GM23338 (cell line): ENCODE measurements at regions not wholly inside any gene's neighbourhood (a gene's known extent, or its start where the extent isn't known, plus 50 kb on each side); places are given as distances from the start of the nearest gene placed in this dataset.

Source experiments
- ATAC-seq: fragments of 200-7000 bp; cut with Tn5 transposase; 3 replicates; pipeline ENCODE4 v1.9.1; 2020
- DNase-seq: peaks from one replicate; pipeline ENCODE4 v3.0.0-alpha.2; 2015; ENCODE audit warnings: low spot score
- H2AFZ ChIP-seq: fragments of 200-600 bp; sonication (generic); 2 replicates; pipeline ENCODE4 v1.8.0; 2016; ENCODE audit warnings: antibody characterized with exemption, mild to moderate bottlenecking, moderate library complexity
- H3F3A ChIP-seq: fragments of 200-600 bp; sonication (generic); replicated peaks from 2 replicates; pipeline ENCODE4 v1.8.0; 2017; ENCODE audit warnings: antibody characterized with exemption, mixed run types, low read depth
- H3K27ac ChIP-seq: fragments of 200-600 bp; sonication (generic); 2 replicates; pipeline ENCODE4 v1.6.1; 2016; ENCODE audit warnings: low read depth
- H3K27me3 ChIP-seq: fragments of 200-600 bp; sonication (generic); 2 replicates; pipeline ENCODE4 v1.8.0; 2016; ENCODE audit warnings: mild to moderate bottlenecking, mixed run types, moderate library complexity; ENCODE audit not compliant: insufficient read depth
- H3K36me3 ChIP-seq: fragments of 200-600 bp; sonication (generic); 2 replicates; pipeline ENCODE4 v1.8.0; 2016; ENCODE audit warnings: mild to moderate bottlenecking; ENCODE audit not compliant: insufficient read depth
- H3K4me1 ChIP-seq: fragments of 200-600 bp; sonication (generic); 2 replicates; pipeline ENCODE4 v1.8.0; 2016; ENCODE audit warnings: mild to moderate bottlenecking, moderate library complexity; ENCODE audit not compliant: insufficient read depth
- H3K4me2 ChIP-seq: fragments of 200-600 bp; sonication (generic); 2 replicates; pipeline ENCODE4 v1.7.1; 2017; ENCODE audit warnings: mixed run types
- H3K4me3 ChIP-seq: fragments of 200-600 bp; sonication (generic); 2 replicates; pipeline ENCODE4 v1.6.1; 2016; ENCODE audit warnings: mixed run types
- H3K79me2 ChIP-seq: fragments of 200-600 bp; sonication (generic); replicated peaks from 2 replicates; pipeline ENCODE4 v1.8.0; 2017; ENCODE audit warnings: mild to moderate bottlenecking; ENCODE audit not compliant: insufficient read depth
- H3K9me2 ChIP-seq: fragments of 200-600 bp; sonication (generic); 2 replicates; pipeline ENCODE4 v1.8.0; 2017; ENCODE audit not compliant: insufficient read depth
- H4K20me1 ChIP-seq: fragments of 200-600 bp; sonication (generic); replicated peaks from 2 replicates; pipeline ENCODE4 v1.8.0; 2017; ENCODE audit warnings: mild to moderate bottlenecking; ENCODE audit not compliant: insufficient read depth
- H3K27ac Mint-ChIP-seq: 2 replicates; pipeline ENCODE4 v1.8.0; 2020; ENCODE audit warnings: inconsistent platforms, mild to moderate bottlenecking, moderate library complexity, mixed read lengths
- H3K27me3 Mint-ChIP-seq: 3 replicates; pipeline ENCODE4 v1.8.0; 2022; ENCODE audit warnings: low read depth, mild to moderate bottlenecking, moderate library complexity, mixed read lengths, inconsistent platforms; ENCODE audit not compliant: insufficient read depth, poor library complexity
- H3K36me3 Mint-ChIP-seq: 3 replicates; pipeline ENCODE4 v1.8.0; 2021; ENCODE audit warnings: low read depth, mild to moderate bottlenecking, inconsistent platforms, moderate library complexity, mixed read lengths
- H3K4me1 Mint-ChIP-seq: 3 replicates; pipeline ENCODE4 v1.8.0; 2020; ENCODE audit warnings: mild to moderate bottlenecking, inconsistent platforms, mixed read lengths
- H3K4me3 Mint-ChIP-seq: 3 replicates; pipeline ENCODE4 v1.8.0; 2021; ENCODE audit warnings: moderate library complexity, mild to moderate bottlenecking, inconsistent platforms, mixed read lengths
- H3K9me3 Mint-ChIP-seq: 3 replicates; pipeline ENCODE4 v1.8.0; 2020; ENCODE audit warnings: moderate library complexity, mild to moderate bottlenecking, inconsistent platforms, mixed read lengths
- CREB1 ChIP-seq: fragments of 250-450 bp; sonication (Bioruptor Pico); IDR thresholded peaks from 2 replicates; pipeline ENCODE4 v1.5.0; 2020; ENCODE audit warnings: low read depth, mild to moderate bottlenecking, moderate library complexity
- ETS1 ChIP-seq: IDR thresholded peaks from 2 replicates; pipeline ENCODE4 v1.6.1; 2016; ENCODE audit warnings: antibody characterized with exemption
- EZH2phosphoT487 ChIP-seq: fragments of 200-600 bp; sonication (generic); IDR thresholded peaks from one replicate; pipeline ENCODE4 v1.8.1; 2018; ENCODE audit warnings: antibody characterized with exemption; ENCODE audit not compliant: unreplicated experiment
- JUNB ChIP-seq: IDR thresholded peaks from one replicate; pipeline ENCODE4 v1.6.1; 2016; ENCODE audit warnings: antibody characterized with exemption; ENCODE audit not compliant: unreplicated experiment
- NANOG ChIP-seq: IDR thresholded peaks from 2 replicates; pipeline ENCODE4 v1.6.1; 2016; ENCODE audit warnings: antibody characterized with exemption, borderline replicate concordance
- POLR2AphosphoS5 ChIP-seq: IDR thresholded peaks from 2 replicates; pipeline ENCODE4 v1.6.1; 2016; ENCODE audit warnings: antibody characterized with exemption, low read depth
- REST ChIP-seq: IDR thresholded peaks from one replicate; pipeline ENCODE4 v1.6.1; 2018; ENCODE audit warnings: antibody characterized with exemption; ENCODE audit not compliant: unreplicated experiment
- STAT1 ChIP-seq: IDR thresholded peaks from one replicate; pipeline ENCODE4 v1.6.1; 2016; ENCODE audit warnings: antibody characterized with exemption; ENCODE audit not compliant: unreplicated experiment
- ZNF114 ChIP-seq: fragments of 250-450 bp; sonication (Bioruptor Pico); IDR thresholded peaks from 2 replicates; pipeline ENCODE4 v1.5.0; 2020; ENCODE audit warnings: mild to moderate bottlenecking, moderate library complexity
- TF ChIP-seq, protein P1 (sequence below), 2 experiments: fragments of 200-600 bp in 1 of 2; sonication (generic) in 1 of 2; conservative IDR thresholded peaks; 2 replicates each; pipeline versions ENCODE4 v1.5.1 to v1.6.1; 2016 to 2017; ENCODE audit warnings: antibody characterized with exemption in 2 of 2, low read depth in 2 of 2, mild to moderate bottlenecking in 2 of 2, moderate library complexity in 1 of 2

- TF ChIP-seq ETS1 (no peak), JUNB (no peak), REST (no peak), CREB1 (CRISPR knock-in tag) (no peak)
- TF ChIP-seq, protein P1, sequence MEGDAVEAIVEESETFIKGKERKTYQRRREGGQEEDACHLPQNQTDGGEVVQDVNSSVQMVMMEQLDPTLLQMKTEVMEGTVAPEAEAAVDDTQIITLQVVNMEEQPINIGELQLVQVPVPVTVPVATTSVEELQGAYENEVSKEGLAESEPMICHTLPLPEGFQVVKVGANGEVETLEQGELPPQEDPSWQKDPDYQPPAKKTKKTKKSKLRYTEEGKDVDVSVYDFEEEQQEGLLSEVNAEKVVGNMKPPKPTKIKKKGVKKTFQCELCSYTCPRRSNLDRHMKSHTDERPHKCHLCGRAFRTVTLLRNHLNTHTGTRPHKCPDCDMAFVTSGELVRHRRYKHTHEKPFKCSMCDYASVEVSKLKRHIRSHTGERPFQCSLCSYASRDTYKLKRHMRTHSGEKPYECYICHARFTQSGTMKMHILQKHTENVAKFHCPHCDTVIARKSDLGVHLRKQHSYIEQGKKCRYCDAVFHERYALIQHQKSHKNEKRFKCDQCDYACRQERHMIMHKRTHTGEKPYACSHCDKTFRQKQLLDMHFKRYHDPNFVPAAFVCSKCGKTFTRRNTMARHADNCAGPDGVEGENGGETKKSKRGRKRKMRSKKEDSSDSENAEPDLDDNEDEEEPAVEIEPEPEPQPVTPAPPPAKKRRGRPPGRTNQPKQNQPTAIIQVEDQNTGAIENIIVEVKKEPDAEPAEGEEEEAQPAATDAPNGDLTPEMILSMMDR (conservative IDR thresholded peaks at IDR 0.05; ENCODE audit: low read depth in 2 of 2) = no peak
- Histone ChIP-seq H3K79me2 (no peaks in the 10 kb centered on the region), H3K4me3 (no peak overlapping the region), H3K4me2 (no peak overlapping the region), H3K9me2 (peaks cover 9% of the 10 kb centered on the region; the same call in 1 of the 2 replicates), H3K4me1 (no peaks in the 10 kb centered on the region), H3F3A (no peaks in the 10 kb centered on the region), H3K36me3 (no peaks in the 10 kb centered on the region), H4K20me1 (no peaks in the 10 kb centered on the region), H3K27ac (no peak overlapping the region), H3K27me3 (no peaks in the 10 kb centered on the region), H2AFZ (no peak overlapping the region)
- no peak for DNase-seq
- Mint-ChIP-seq H3K27me3 (no peaks in the 10 kb centered on the region), H3K4me1 (peaks cover 3% of the 10 kb centered on the region; the same call in 1 of the 3 replicates), H3K4me3 (no peak overlapping the region), H3K36me3 (no peaks in the 10 kb centered on the region; the same call in 1 of the 3 replicates), H3K9me3 (peaks cover 3% of the 10 kb centered on the region; the same call in 1 of the 3 replicates), H3K27ac (no peak overlapping the region; the same call in 1 of the 2 replicates)
- ATAC-seq = no peak
Observed at GRCh38 chr11:110918351-110918750, 206.1 kb upstream of the ARHGAP20 start.

GRCh38 chr11:110912437-110912836 is 200.2 kb upstream of the ARHGAP20 start:
- H2AFZ ChIP-seq = no peak overlapping the region
- Mint-ChIP-seq H3K36me3 (no peaks in the 10 kb centered on the region; the same call in 2 of the 3 replicates), H3K27ac (no peak overlapping the region), H3K4me3 (no peak overlapping the region), H3K27me3 (no peaks in the 10 kb centered on the region), H3K9me3 (peaks cover 3% of the 10 kb centered on the region; the same call in 1 of the 3 replicates), H3K4me1 (no peaks in the 10 kb centered on the region)
- H3K79me2 ChIP-seq = no peaks in the 10 kb centered on the region
- H3K27ac ChIP-seq = no peak overlapping the region
- no peaks in the 10 kb centered on the region for H3K4me1 ChIP-seq
- ATAC-seq (no peak), DNase-seq (no peak)
- no peaks in the 10 kb centered on the region for H3K27me3 ChIP-seq
- no peaks in the 10 kb centered on the region for H4K20me1 ChIP-seq
- H3K4me3 ChIP-seq = no peak overlapping the region
- H3K4me2 ChIP-seq = no peak overlapping the region
- H3K36me3 ChIP-seq = no peaks in the 10 kb centered on the region
- H3K9me2 ChIP-seq = no peaks in the 10 kb centered on the region
- no peaks in the 10 kb centered on the region for H3F3A ChIP-seq
- no peak for TF ChIP-seq POLR2AphosphoS5
- no peak for TF ChIP-seq ZNF114
- TF ChIP-seq STAT1 = no peak
- TF ChIP-seq, protein P1 (conservative IDR thresholded peaks at IDR 0.05; ENCODE audit: low read depth in 2 of 2) = no peak
- TF ChIP-seq EZH2phosphoT487 = no peak
- TF ChIP-seq ETS1 = no peak
- TF ChIP-seq NANOG = no peak
- no peak for TF ChIP-seq CREB1 (CRISPR knock-in tag)
- no peak for TF ChIP-seq REST
